ENCODE measurements at regions not wholly inside any gene's neighbourhood (a gene's known extent, or its start where the extent isn't known, plus 50 kb on each side); places are given as distances from the start of the nearest gene placed in this dataset.
"Not testable (repeated sequence)": the region's sequence is repeated elsewhere in the genome, so short reads cannot be mapped to it uniquely, and the experiment has no call there.

- DNase-seq (ENCODE audit: low spot score); intact Hi-C loops (cut with DNase I): not testable (repeated sequence)
Measured at GRCh38 chr3:22416838-22417446, 665.9 kb upstream of the ZNF385D start.

- DNase-seq (ENCODE audit: low spot score) = no peak
- intact Hi-C loops (cut with DNase I) = no loop called here
Measured at GRCh38 chr3:22419261-22419660, 668.3 kb upstream of the ZNF385D start.

DNA sequence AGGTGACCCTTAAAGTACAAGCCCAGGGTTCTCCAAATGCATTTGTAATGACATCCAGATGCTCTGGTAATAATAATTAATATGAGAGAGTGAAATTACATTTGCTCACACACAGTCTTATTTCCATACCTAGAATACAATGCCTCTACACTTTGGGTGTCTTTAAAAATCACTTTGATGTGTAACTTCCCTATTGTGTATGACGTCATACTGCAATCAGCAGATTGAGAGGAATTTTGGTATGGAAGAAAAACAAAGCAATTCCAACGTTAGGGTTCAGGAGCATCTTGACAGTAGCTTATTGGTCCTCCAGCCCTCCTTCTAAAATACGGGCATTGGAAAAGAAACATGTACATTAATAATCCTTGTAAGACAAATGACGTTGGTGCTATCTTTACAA, 670.6 kb upstream of the ZNF385D start:
- DNase-seq (ENCODE audit: low spot score) = no peak
- intact Hi-C loops (cut with DNase I) = no loop called here

GRCh38 chr3:22431334-22431733, 680.3 kb upstream of the ZNF385D start:
- intact Hi-C loops (cut with DNase I) = no loop called here
- no peak for DNase-seq (ENCODE audit: low spot score)

GRCh38 chr3:22439626-22440025, 688.6 kb upstream of the ZNF385D start:
- DNase-seq (ENCODE audit: low spot score) = no peak
- intact Hi-C loops (cut with DNase I) = no loop called here

GRCh38 chr3:22441711-22442110, 690.7 kb upstream of the ZNF385D start:
- no peak for DNase-seq (ENCODE audit: low spot score)
- intact Hi-C loops (cut with DNase I) = no loop called here

GRCh38 chr3:22443571-22444233, 692.7 kb upstream of the ZNF385D start:
- intact Hi-C loops (cut with DNase I) = no loop called here
- no peak for DNase-seq (ENCODE audit: low spot score)

GRCh38 chr3:22445336-22445735, 694.3 kb upstream of the ZNF385D start:
- intact Hi-C loops (cut with DNase I); DNase-seq (ENCODE audit: low spot score): not testable (repeated sequence)

- DNase-seq (ENCODE audit: low spot score) = no peak
- intact Hi-C loops (cut with DNase I) = no loop called here
Measured at GRCh38 chr3:22450786-22451400, 699.9 kb upstream of the ZNF385D start.

GRCh38 chr3:22451501-22451900, 700.5 kb upstream of the ZNF385D start:
- no peak for DNase-seq (ENCODE audit: low spot score)
- intact Hi-C loops (cut with DNase I) = no loop called here

DNA sequence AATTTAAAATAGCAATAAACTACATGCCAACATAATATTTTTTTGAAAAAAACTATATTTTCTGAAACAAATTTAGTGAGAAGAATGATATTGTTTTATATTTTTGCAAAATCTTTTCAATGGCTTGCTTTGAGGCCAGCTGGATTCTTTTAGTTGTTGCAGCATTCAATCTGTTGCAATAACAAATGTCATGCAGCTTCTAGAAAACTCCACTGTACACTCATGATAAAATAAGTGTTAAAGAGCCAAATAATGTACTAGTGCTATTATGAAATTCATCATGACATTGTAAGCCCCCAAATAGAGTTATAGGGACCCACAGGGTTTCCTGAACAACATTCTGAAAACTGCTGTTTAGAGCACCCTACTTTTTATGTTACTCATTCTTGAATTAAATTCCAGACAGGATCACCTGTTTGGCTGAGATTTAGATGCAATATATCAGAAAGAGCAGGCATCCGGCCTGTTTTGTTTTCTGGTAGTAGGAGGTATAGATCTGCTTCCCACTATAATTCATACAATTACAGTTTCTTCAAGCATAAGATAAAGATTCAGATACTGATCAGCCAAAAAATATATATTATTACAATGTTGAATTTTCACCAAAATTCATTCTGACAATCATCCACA, 703.0 kb upstream of the ZNF385D start:
- no peak for DNase-seq (ENCODE audit: low spot score)
- intact Hi-C loops (cut with DNase I) = no loop called here

GRCh38 chr3:22469995-22470394, 719.0 kb upstream of the ZNF385D start:
- no peak for DNase-seq (ENCODE audit: low spot score)
- intact Hi-C loops (cut with DNase I) = no loop called here

DNA sequence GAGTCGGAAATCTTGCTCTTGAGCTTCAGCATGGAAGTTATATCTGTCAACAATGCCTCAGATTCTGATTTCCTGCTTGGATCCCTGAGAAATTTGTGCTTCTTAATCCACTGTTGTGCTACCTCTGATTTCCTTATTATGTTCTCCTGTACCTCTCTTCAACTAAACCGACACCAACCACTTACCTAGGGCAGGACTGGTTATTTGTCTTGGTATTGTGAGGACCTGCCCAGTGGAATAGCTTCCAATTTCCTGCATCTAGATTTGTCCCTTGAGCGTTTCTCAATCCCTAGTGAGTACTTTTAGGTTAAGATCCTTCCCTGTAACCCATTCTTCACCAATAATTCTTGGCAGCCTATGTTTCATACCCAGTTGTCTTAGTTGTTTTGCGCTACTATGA, 720.5 kb upstream of the ZNF385D start:
- no peak for DNase-seq (ENCODE audit: low spot score)
- intact Hi-C loops (cut with DNase I) = no loop called here

DNA sequence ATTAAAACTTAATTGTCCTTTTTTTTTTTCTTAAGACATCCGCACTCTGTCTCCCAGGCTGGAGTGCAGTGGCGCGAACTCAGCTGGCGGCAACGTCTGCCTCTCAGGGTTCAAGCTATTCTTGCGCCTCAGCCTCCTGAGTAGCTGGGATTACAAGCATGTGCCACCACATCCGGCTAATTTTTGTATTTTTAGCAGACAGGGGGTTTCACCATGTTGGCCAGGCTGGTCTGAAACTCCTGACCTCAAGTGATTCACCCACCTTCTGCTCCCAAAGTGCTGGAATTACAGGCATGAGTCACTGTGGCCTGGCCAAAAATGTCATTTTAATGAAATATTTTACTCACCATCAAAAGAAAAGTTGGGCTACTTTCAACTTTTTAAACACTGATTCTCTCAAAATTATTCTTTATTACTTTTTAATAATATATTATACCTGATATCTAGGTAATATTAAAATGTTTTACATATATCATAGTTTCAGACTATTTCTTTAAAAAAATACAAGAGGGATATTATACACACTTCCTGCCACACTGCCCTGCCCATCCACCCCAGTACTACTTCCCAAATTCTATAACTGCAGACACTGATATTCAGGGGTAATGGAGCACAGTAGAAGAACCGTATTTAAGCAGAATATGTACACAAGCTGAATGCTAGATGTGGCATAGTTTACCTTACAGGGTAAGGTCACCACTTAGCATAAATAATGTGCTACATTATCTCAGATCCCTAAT, 723.9 kb upstream of the ZNF385D start:
- intact Hi-C loops (cut with DNase I) = no loop called here
- DNase-seq (ENCODE audit: low spot score) = no peak

DNA sequence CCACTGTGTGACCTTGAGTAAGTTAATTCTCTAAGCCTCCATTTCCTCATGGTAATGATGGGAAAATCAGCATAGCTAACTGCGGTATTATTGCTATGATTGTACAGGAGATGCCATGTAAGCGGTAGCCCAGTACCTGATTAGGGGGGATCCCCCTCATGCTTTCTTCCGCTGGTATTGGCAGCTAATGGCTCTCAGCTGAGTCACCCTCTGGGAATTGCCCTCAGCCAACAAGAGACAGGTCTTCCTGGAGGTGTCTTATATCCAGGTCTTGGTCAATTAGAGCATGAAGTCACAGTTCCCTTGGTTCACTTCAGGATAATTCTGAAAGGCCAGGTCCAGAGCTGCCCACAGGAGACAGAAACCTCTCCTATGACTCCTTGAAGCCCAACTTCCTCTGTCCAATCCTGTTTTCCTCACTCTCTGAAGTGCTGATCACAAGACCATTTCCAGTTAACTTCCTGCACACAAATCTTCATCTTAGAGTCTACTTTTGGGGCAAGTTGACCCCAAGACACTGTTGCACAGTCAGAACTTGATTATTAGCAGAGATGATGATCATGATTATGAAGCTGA, 724.7 kb upstream of the ZNF385D start:
- intact Hi-C loops (cut with DNase I) = no loop called here

GRCh38 chr3:22476976-22477375, 726.0 kb upstream of the ZNF385D start:
- no peak for DNase-seq (ENCODE audit: low spot score)
- intact Hi-C loops (cut with DNase I) = no loop called here

More for the DNA sequence above, 724.7 kb upstream of the ZNF385D start:
- DNase-seq (ENCODE audit: low spot score) = no peak

GRCh38 chr3:22485954-22486353, 717.2 kb upstream of the UBE2E2 start:
- intact Hi-C loops (cut with DNase I) = no loop called here
- DNase-seq (ENCODE audit: low spot score) = no peak

DNA sequence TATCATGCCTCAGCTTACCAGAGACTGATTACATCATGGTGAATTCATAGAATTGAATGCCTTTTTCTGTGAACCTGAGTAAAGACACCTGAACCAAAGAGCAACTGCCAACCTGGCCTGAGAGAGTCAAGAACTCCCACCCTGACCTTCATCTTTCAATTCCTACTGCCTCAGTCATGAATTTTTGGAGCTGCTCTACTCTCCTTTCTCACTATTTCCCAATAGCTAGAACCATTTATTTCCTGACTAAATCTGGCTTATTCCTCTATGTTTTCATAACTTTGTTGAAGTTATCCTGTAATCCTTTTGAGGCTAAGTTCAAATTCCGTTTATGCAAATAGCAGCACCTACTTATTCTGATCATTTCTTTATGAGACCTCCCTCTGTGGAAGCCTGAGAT, 712.4 kb upstream of the UBE2E2 start:
- DNase-seq (ENCODE audit: low spot score) = no peak
- intact Hi-C loops (cut with DNase I) = no loop called here

DNA sequence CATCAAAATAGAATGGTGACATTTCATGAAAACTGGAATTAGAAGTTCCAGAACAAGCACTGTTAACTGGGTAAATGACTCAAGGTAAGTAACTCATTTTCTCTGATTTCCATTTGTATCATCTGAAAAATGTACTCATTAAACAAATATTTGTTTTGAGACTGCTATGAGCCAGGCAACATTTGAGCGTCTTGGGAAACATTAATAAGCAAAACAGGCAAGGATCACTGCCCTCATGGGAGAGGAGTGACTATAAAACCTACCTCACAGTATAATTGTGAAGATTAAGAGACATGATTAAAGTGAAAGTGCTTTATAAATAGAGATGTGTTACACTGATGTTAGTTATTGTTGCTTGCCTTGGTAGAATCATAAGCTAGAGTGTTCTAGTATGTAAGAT, 711.8 kb upstream of the UBE2E2 start:
- DNase-seq (ENCODE audit: low spot score) = no peak
- intact Hi-C loops (cut with DNase I) = no loop called here

DNA sequence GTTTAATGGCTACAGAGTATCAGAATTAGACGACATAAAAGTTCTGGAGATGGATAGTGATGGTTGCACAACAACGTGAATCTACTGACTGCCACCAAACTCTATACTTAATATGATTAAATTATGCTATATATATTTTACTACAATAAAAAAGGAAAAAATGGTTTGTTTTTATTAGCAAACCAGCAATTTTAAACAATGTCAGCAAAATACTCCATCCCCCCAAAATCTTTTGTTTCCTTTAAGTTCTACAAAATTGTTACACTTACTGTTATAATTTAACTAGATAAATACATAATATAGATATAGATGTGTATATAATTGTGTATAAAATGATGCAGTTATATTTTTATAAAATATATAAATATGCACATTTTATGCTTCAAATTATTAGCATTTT, 710.8 kb upstream of the UBE2E2 start:
- intact Hi-C loops (cut with DNase I) = no loop called here
- no peak for DNase-seq (ENCODE audit: low spot score)

Data from cardiac septum (tissue), 1 donor.